NCI-H748 (cell line): ENCODE measurements at regions not wholly inside any gene's neighbourhood (a gene's known extent, or its start where the extent isn't known, plus 50 kb on each side); places are given as distances from the start of the nearest gene placed in this dataset.

Experiments used
- DNase-seq: peaks from one replicate; lab custom pipeline; 2025; ENCODE audit not compliant: unreplicated experiment; lab: John Stamatoyannopoulos, UW

GRCh38 chr6:68400396-68400795 lies 234.7 kb upstream of the ADGRB3 start:
- no peak for DNase-seq

- no peak for DNase-seq
These were observed 243.1 kb upstream of the ADGRB3 start for GRCh38 chr6:68391953-68392352.

DNA sequence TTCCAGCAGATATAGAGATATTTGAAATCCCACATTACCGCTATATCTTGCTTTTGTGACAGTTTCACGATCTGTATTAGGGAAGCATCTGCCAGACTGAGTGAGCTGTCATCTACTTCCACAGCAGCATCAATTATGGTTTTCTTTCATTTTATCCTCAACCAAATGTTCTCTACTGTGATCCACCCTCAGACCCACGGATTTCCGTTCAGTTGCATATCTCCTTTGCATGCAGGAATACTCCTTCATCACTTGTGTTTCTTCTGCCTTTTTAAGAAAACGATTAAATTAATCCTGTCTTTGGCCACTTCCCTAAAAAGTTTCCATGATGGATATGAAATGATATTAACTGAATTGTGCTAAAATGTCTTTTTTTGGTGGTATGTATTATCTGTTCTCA lies 262.1 kb upstream of the ADGRB3 start:
- no peak for DNase-seq

GRCh38 chr6:68368845-68369244 lies 266.2 kb upstream of the ADGRB3 start:
- no peak for DNase-seq

DNA sequence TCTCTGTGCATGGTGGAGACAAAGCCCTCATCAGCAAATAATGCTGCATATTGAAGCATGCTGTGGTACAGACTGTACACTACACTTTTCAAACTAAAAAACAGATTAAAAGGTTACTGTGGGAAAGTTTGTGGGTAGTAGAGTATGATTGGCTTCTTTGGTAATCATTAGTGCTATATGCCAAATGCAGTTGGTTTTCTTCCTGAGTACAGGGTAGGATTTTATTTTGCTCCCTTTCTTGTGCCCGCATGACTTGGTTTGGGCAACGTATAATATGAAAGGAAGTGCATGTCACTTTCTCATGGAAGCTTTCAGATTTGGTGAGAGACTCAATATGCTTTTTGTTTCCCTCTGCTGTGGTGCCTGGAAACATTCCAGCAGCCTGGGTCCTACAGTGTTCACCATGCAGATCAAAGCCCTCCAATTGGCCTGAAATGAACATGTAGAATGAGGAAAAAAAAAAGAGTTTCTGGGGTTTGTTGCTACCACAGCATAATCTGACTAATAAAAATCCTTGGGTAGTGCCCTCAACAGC lies 270.7 kb upstream of the ADGRB3 start:
- DNase-seq = no peak

DNA sequence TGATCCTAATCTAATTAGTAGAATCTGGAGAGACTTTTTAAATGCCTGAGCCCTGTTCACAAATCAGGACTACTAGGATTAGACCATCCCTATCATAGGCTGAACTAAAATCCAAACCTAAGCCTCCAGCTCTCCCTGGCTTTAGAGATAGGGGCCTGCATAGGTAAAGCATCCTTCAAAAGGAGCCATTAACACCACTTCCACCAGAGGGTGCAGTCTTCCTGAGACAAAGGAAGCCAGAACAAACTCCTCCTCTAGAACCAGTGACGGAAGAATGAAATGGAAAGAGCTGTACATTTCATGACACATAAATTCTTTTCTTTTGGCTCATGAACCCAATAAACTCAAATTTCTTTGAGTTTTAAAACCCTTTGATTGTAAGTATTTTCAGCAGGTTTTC lies 291.2 kb upstream of the ADGRB3 start:
- DNase-seq = peak; percentile 89

DNA sequence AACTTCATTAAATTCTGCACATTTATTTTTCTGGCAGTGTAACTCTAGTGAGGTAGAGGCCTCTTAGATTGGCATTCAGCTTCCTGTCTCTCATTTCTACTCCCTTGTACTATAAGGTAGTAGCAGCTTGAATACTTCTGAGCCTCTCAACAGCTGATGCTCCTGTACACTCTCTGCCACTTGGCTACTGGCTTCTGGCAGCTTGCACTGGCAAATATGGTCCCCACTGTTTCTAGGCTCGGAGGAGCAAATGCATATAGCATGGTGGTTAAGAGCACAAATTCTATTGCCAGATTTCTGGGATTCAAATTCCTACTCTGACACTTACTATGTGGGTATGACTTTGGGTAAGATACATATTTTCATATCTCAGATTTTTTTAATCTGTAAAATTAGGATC lies 292.8 kb upstream of the ADGRB3 start:
- no peak for DNase-seq

DNA sequence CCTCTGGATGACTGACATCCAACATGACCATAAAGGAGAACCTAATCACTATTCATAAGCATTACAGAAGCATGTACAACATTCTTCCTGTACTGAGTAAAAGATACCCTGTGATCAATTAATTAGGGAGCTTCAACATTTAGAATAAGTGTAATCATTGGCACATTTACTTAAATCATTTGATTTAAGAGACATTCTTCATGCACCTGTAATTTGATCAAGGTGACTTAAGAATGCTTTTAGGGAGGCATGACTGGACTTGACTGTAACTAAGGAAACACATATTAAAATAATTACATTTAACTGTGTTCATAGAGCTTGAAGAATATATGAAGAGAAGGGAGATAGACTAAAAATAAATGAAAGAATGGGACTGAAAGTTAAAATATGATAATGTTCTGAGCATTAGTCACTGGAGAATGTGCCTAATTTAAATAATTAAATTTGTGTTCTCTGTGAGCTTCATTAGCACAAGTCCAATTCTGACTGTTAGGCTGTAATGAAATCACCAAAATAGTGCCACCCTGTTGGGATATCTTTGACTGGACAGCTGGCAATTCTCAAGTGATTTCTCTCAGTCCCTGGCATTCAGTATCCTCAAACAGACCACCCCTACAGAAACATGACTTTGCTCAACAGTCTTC lies 295.5 kb upstream of the ADGRB3 start:
- peak; percentile 36 for DNase-seq

DNA sequence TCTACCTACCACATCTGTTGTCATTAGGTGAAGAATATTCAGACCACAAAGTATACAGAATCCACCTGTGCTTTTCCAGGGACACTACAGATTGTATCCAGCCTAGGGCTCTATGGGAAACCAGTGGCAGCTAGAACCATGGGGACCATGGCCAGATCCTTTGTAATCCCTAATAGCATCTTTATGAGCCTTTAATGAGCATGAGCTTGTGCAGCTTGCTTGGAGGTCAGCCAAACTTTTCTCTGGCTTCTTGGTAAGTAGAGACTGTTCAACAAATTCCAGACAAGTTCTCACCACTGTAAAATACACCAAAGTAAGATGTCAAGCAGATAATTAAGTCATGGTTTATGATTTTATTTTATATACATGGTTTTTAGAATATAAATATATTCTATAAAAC lies 301.6 kb upstream of the ADGRB3 start:
- DNase-seq = peak; percentile 40

GRCh38 chr6:68328156-68328555 lies 306.9 kb upstream of the ADGRB3 start:
- no peak for DNase-seq

DNA sequence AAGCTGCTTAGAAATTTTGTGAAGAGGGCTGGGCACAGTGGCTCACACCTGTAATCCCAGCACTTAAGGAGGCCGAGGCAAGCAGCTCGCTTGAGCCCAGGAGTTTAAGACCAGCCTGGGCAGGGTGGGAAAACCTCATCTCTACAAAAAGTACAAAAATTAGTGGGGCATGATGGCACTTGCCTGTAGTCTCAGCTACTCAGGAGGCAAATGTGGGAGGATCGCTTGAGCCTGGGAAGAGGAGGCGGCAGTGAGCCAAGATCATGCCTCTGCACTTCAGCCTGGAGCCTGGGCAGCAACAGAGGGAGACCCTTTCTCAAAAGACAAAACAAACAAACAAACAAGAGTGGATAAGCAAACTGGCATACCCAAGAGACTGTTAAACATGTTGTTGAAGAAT lies 308.3 kb upstream of the ADGRB3 start:
- DNase-seq = no peak

DNA sequence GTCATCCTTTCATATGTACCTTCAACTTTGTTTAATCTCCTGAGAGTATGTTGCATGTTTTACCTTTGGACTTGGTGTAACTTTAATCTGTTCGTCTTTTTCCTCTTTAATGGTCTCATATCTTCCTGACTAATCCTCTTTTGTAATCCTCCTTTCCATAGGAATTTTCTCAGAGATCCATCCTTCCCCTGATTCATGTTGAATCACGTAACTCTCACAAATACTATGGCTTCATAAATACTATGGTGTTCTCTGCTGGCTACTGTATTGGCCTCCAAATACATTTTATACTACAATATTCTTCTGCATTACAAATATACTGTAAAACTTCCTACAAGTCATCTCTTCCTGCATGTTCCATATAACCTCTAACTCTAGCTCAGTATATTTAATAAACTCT lies 317.7 kb upstream of the ADGRB3 start:
- DNase-seq = no peak

- peak; percentile 12 for DNase-seq
These were observed 321.2 kb upstream of the ADGRB3 start for GRCh38 chr6:68313911-68314310.

GRCh38 chr6:68307301-68307700 lies 327.8 kb upstream of the ADGRB3 start:
- DNase-seq = no peak

DNA sequence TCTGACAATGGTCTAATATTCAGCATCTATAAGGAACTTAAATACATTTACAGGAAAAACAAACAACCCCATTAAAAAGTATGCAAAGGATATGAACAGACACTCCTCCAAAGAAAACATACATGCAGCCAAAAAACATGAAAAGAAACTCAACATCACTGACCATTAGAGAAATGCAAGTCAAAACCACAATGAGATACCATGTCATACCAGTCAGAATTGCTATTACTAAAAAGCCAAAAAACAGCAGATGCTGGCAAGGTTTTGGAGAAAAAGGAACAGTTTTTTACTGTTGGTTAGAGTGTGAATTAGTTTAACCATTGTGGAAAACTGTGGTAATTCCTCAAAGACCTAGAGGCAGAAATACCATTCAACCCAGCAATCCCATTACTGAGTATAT lies 339.0 kb upstream of the ADGRB3 start:
- DNase-seq = no peak

- no peak for DNase-seq
These were observed 352.4 kb upstream of the ADGRB3 start for GRCh38 chr6:68282646-68283045.

DNA sequence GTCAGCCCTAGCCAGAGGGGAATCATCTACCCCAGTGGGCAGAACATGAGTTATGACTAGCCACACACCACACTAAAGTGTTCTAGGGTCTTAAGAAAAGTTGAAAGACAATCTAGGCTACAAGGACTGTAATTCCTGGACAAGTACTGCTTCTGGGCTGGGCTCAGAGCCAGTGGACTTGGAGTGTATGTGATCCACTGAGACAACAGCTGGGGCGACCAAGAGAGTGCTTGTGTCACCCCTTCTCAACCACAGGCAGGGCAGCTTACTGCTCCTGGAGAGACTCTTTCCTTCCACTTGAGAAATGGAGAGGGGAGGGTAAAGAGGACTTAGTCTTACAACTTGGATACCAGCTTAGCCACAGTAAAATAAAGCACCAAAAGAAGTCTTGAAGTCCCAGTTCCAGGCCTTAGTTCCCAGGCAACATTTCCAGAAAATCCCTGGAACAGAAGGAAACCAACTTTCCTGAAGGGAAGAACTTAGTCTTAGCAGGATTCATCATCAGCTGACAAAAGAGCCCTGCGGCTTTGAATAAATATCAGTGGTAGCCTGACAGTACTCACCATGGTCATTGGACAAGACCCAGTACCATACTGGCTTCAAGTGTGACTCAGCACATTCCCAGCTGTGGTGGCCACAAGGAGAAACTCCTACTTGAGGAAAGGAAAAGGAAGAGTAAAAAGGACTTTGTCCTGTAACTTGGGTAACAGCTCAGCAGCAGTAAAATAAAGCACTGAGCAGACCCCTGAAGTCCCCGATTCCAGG lies 355.1 kb upstream of the ADGRB3 start:
- no peak for DNase-seq

GRCh38 chr6:68273297-68273696 lies 361.8 kb upstream of the ADGRB3 start:
- DNase-seq = no peak

- no peak for DNase-seq
These were observed 378.7 kb upstream of the ADGRB3 start for GRCh38 chr6:68256391-68256790.

GRCh38 chr6:68252632-68253031 lies 382.4 kb upstream of the ADGRB3 start:
- DNase-seq = no peak

GRCh38 chr6:68247782-68248181 lies 387.3 kb upstream of the ADGRB3 start:
- no peak for DNase-seq

GRCh38 chr6:68240726-68241125 lies 394.4 kb upstream of the ADGRB3 start:
- no peak for DNase-seq

DNA sequence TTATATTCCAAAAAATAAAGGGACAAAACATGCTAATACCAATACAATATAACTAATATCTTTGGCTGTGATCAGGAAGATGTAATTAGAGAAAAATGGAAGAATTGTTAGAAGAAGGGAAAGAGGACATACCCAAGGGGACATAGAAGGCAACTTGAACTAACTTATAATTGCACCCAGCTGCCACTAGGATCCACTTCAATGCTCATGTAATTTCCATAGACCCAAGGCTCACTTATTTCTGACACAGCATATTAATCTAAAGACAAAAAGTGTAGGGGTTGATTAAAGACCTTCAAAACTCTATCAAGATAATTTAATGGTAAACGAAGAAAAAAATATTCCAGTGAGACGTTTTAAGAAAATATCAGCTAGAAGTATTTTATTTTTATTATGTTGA lies 396.0 kb upstream of the ADGRB3 start:
- no peak for DNase-seq
